ENCODE measurements at regions not wholly inside any gene's neighbourhood (a gene's known extent, or its start where the extent isn't known, plus 50 kb on each side); places are given as distances from the start of the nearest gene placed in this dataset.
"Not testable (repeated sequence)": the region's sequence is repeated elsewhere in the genome, so short reads cannot be mapped to it uniquely, and the experiment has no call there.

DNA sequence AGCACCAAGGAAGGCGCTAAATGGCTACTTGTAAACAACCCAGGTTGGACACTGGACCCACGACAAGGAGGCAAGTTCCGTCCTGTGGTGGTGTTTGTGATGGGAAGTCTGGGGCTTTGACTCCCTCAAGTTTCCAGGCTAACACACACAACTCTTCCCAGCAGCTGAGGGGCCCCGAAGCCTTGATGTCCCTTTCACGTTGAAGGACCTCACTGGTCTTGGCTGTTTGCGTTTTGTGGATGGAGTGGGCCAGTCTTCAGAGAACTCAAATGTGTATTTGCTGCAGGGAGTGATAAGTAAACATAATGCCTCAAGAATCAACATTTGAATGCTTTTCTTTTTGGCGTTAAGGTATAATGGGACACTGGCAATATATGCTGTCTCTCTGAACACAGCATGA, 199.2 kb downstream of the TM9SF2 start:
- DNase-seq (ENCODE audit: low read depth), result no peak

DNA sequence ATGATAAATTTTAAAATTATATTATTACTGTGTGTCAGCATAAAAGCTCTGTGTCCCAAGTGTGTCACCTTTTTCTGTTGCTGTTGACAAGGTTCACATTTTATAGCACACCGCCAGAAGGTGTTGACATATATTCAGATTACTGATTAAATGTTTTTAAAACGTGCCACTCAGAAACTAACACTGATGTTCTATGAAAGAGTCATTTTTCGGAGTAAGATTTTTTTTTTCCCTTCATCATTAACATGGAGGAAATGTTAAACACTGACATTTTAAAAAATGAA, 197.5 kb downstream of the TM9SF2 start:
- DNase-seq (ENCODE audit: low read depth), result no peak

DNA sequence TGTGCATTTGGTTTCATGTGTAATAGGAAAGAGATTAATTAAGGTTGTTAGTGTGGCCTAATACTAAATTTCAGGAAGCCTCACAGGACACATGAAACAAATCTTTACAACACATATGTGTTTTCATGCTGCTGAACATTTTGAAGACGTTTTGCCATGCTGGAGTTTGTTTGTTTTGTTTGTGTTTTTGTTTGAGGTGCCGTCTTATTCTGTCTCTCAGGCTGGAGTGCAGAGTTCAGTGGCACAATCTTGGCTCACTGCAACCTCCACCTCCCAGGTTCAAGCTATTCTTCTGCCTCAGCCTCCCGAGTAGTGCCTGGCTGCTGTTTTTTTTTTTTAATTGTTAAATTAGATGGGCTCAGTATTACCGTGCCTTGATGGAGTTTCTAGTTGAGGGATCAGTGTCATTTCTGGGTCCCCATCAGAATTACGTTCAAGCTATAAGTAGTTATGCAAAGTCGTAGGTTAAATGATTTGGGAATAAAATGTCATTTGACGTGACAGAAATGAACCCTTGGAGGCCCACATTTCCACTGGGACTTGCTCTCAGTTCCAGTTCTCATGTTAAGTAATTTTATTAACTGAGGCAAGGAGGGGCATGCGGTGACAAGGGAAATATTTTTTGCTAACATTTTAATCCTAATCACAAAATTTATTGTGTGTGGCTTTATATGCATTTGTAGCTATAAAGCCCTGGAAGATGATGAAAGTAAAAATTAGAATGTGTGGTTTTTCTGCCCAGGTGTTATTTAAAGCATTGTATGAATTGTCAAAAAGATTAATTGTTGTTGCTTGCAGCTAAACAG, 196.9 kb downstream of the TM9SF2 start:
- DNase-seq (ENCODE audit: low read depth), result no peak

DNA sequence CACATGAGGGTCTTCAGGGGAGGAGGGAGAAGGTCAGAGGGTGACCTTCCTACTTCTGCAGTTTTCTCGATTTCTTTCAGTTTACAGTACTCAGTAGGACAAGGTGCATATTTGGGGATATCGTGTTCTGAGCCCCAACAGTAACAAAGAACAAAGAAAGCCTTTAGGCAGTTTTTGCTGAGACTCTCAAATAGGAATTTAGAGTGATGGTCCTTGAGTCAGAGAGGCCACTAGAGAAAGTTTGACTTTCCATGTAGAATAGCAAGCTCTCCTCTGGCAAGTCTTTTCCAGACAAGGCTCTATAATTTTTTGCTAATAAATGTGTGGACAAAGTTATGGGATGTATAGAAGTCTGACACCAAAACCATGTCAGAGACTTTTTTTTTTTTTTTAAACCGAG, 194.6 kb downstream of the TM9SF2 start:
- DNase-seq (ENCODE audit: low read depth), result no peak

DNA sequence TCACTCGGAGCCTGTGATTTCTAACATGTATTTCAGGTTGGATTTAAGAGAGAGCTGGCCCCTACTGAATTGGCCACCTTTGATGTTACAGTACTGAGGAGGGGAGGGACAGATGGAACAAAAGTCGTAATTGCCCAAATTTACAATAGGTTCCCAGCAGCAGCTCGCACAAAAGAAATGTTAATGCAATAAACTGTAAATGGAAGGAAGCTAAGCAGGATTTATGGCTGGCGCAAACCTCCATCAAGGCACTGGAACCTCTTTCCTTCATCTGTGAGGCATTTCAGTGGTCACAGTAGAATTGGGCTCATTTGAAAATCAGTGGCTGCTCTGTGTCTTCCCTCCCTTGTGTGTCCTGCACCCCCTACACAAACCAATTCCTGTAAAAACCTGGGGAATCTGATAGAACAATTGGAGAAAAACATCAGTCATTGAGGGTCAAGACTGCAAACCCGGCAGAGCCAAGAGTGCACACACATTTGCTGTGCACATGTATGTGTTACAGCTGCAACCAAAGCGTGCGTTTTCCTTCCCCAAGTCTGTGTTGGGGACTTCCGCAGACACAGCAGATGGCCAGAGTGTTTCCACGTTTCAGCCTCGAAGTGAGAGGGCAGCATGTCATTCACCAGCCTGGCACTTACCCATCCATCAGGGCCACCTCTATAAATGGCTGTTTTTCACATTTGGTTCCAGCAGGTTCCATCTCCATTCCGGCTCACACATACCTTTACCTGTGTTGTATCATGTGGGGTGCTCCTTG, 192.8 kb downstream of the TM9SF2 start:
- DNase-seq (ENCODE audit: low read depth), result no peak

DNA sequence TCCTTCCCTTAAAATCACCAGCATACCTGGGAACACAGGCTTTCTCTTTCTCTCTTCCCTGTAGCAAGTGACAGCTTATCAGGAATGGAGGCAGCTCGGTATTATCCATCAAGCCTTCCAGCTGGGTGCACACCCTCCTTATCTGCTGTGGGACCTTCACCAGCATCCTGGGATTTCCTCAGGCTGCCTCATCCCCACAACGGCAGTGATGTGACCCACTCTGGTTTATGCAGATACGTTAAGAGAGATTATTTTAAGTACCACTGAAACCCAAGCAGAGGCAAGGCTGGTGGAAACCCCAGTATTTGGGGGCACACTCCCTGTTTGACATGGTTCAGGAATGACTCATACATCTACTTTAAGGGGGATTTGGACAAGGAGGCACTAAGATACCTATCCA, 192.1 kb downstream of the TM9SF2 start:
- DNase-seq (ENCODE audit: low read depth), result no peak

DNA sequence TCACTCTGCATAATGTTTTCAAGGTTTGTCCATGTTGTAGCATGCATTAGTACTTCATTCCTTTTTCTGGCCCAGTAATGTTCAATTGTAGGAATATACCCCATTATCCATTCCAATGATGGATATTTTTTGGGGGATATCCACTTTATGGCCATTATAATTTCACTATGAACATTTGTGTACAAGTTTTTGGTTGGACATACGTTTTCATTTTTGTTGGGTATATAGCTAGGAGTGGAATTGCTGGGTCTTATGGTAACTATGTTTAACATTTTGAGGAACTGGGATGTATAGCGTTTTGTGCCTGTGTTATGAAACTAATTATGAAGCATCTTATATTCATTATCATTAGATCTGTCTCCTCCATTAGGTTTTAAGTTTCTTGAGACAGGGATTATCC, 191.6 kb downstream of the TM9SF2 start:
- no peak for DNase-seq (ENCODE audit: low read depth)

DNA sequence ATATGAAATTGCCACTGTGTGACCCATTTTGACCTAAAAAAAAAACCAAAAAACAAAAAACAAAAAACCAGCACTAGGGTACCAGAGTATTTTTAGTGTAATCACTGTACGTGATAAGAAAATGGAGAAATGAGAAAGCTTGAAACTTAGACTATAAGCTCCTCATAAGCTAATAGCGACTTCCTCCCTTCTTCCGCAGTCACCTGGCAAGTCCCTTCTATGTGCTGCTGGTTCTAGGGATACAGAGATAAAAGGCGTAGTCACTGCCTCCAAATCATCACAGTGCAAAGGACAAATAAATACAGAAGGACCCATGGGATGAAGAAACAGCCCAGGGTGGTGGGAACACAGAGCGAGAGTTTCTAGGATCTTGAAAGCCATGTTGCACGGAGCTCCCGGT, 190.3 kb downstream of the TM9SF2 start:
- no peak for DNase-seq (ENCODE audit: low read depth)

DNA sequence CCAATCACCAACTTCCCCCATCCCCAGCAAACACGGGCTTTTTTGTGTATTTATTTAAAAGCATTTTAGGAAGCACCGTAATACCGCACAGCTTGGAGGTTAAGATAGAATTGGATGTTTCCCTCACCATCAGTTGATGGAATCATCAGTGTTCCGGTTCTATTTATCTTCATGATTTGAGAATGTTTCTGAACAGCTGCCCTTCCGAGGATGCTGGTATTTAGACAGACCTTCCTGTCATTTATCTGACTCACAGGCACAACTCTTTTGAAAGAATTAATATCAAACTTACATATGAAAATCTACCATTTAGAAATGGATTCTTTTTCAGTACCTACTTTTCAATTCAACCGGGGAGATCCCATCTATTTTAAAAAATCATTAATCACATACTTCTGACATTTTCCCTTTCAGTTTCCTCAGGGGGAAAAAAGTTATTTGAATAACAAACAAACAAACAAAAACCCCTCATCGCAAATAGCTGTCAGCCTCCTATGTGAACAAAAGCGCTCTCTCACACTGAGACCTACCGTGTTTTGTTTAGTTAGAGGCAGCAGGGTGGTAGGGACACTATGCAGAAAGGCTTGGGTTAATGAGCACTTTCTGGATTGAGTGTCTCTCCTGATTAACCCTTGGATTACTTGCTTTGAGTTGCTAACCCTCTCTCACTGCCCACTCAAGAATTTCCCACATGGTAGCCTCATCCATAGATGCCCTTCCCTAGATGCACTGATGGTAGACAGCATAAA, 189.3 kb downstream of the TM9SF2 start:
- no peak for DNase-seq (ENCODE audit: low read depth)

DNA sequence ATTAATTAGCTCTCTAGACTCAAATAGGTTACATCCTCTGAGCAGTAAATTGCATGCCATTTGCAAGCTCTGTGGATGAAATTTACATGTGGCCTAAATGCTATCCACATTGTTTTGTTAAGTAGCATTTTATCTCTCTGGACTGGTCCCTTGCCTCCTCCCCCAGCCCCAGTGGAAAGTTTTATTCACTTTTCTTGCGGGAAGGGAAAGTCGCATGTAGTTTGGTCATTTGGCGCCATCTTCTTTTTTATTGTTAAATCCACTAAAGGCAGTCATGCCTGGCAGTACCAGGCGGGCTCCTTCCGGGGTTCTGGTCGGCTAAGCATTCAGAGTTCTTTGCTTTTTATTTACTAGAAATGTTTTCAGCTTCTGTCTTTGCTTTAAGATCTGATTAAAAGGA, 188.7 kb downstream of the TM9SF2 start:
- no peak for DNase-seq (ENCODE audit: low read depth)

DNA sequence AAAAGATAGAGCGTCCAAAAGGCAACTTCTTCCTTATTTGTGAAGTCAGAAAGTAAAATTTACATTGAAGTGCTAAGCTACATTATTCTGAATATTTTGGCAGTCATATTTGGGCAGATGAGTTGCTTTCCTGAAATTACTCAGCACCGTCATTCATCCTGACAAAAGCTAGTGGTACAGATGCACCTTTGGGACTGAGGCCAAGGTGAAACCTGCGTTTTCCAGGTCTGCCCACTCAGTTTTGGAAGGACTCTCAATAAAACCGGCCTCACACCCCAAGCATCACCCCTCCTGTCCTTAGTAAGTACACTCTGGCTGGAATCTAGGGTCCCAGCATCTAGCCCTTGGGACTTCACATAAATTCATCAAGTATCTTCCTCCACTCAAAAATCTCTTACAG, 187.5 kb downstream of the TM9SF2 start:
- DNase-seq (ENCODE audit: low read depth), result no peak

DNA sequence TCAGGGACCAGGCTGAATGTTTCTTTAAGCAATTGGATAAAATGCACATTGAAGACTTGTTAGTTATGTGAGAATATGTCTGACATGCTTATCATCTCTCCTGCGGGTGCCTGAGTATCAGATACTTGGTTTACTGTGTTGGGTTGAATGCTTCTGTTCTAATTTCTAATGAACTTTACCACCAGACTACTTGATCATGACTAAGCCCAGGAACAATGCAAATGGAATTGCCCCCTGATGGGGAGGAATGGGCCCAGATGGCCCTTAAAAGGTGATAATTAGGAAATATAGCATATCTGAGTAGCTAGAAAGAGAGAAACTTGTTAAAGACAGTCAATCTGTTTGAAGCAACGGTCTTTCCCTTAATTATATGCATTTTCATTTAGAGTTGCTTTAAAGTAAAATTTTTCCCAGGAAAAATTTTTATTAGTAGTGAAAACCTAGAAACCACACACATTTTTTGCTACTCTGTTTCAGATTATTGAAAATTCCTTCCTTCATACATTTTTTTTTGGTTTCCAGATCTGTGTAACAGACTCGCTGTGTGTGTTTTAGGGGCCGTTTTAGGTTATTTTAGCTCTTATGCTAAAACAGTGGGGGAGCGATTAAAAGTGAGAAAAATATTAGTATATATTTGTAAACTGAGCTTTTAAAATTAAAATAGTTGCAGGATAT, 186.6 kb downstream of the TM9SF2 start:
- no peak for DNase-seq (ENCODE audit: low read depth)

DNA sequence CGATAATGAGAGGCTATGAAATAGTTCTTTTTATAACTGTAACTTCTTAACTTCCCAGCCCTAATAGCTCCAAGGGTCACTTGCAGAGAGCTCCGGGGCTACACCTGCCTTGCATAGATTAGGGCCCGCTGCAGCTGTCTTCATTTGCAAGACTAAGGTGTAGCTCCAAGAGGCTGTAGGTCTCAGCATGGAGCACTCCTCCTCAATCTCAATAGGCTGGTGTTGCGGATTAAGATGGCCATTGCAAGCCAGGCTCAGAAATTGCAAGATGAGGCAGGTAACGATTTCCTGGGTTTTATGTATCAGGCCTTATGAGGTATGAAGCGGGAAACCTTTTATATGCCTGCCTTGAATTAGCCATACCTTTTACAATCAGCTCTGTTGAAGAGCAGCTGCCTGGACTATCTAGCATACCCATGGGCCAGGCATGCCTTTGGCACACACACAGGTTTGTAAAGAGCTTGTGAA, 185.7 kb downstream of the TM9SF2 start:
- no peak for DNase-seq (ENCODE audit: low read depth)

DNA sequence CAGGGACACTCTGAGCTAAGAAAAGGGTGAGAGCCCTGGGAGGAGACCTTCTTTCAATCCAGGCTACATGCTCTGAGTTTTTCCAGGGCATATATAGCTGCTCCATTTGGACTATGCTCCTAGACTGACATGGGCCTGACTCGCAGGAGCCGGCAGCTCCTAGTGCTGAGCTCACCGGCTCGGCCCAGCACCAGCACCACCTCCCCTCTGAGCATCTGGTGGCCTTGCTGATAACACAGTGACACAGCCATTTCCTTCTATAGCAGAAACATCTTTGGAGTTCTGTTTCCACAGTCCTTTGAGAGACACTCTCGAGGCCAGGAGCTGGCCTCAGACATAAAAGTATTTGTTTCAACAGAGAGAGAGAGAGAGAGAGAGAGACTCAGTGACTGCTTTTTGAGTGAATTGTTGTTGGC, 184.9 kb downstream of the TM9SF2 start:
- DNase-seq (ENCODE audit: low read depth), result no peak

DNA sequence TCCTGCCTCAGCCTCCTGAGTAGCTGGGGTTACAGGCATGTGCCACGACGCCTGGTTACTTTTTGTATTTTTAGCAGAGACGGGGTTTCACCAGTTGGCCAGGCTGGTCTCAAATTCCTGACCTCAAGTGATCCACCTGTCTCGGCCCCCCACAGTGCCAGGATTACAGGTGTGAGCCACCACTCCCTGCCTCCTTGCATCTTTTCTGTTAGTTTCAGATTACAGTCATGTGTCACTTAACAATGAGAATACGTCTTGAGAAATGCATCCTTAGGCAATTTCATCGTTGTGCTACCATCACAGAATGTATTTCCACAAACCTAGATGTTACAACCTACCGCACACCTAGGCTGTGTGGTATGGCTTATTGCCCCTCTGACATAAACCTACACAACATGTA, 180.4 kb downstream of the TM9SF2 start:
- DNase-seq (ENCODE audit: low read depth), result no peak

DNA sequence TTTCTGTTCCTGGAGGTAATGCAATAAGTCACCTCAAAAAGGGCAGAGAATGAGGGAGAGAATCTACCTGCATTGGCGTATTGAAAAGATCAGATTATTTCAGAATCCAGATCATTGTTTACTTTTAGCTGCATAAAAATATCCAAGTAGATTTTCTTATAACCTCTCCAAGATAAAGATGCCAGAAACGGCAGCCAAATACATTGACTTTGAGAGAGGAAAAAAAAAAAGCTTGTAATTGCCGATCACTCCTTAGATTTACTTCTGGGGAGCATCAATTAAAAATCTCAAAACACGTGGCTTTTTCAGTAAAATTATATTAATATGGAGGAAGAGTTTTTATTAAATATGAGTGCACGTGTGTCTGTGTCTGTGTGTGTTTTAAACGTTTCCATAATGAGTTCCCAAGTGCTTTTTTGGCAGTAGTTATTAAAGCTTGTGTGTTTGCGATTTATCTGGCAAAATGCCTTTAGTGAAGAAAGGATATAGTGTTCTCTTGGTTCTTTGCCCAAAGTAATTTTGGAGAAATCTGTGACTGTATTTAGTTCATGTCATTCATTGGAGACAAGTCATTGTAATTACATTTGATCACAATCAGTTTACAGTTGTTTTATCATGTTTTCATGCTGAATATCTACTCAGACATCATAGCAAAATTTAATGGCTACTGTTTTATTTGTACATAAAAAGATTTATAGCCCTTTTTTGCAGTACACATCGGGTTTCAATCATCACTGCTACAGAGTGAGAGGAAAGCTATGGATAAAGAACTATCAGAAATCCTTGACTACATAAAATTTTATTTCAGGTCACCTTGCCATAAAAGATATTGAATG, 176.1 kb downstream of the TM9SF2 start:
- no peak for DNase-seq (ENCODE audit: low read depth)

DNA sequence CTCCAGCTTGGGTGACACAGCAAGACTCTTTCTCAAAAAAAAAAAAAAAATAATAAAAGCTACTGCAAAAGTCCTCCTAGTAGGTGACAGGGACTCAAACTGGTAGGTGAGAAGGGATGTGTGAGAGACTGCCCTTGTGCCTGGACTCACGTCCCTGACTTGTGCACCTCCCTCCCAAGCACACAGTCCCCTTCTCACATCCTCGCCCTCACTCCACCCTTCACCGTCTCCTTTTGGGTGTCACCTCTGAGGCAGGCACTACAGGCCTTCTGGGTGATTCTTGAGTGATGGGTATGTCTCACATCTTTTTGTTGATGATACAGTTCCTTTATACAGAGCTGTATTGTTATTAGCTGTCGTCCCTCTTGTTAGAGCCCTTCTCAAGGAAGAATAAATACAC, 170.5 kb downstream of the TM9SF2 start:
- DNase-seq (ENCODE audit: low read depth), result no peak

DNA sequence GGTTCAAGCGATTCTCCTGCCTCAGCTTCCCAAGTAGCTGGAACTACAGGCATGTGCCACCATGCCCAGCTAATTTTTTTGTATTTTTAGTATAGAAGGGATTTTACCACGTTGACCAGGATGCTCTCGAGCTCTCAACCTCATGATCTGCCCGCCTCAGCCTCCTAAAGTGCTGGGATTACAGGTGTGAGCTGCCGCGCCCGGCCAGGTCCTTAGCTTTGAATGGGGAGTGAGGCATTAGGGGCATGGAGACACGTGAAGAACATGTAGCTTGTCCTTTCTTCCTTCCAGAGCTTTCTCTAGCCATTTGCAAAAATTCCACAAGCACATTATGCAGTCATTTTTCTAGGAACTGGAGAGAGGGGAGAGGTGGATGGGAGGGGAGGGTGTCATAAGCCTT, 167.8 kb downstream of the TM9SF2 start:
- not testable (repeated sequence) for DNase-seq (ENCODE audit: low read depth)

DNA sequence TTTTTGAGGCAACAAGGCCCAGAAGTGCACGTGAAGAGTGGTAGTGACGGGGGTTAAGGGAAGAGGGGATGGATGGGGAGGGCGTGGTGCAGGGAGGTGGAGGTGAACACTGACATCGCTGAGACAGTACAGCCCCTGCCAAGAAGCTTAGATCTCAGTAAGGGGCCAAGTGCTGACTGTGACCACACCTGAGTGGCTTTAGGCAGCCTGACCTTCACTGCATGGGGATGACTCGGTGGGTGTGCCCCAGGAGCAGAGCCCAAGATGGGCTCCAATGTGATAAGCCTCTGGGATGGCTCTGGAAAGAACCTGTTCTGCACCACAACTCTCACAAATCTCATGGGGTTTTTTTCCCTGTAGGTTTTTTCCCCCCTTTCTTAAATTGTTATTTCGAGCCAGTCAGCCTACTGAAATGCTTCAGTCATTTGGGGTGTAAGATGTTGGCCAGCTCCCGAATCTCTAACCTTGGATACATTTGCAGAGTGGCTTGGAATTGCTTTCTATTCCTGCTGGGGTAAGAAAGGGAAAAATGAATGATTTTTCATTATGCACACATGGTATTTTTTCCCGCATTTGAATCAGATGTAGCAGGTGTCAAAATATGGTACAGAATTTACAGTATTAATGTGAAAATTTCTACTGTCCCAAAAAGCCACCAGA, 165.0 kb downstream of the TM9SF2 start:
- DNase-seq (ENCODE audit: low read depth), result no peak

DNA sequence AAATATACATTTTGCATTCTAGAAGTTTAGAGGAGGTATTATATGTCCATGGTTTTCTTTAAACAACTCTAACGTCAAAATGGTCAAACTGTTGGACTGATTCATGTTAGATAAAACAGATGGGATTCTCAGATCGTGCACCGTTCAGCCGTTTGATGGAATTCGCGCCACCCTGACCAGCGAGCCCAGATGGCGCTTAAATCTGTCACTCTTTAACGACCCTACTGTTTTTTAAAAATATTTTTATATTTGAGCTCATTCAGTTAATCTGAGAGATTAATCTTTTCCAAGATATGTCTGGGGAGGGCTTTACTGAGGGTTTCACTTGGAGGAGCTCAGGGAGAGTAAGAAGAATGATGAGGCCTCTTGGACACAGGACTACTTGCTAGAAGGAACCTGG, 164.4 kb downstream of the TM9SF2 start:
- DNase-seq (ENCODE audit: low read depth), result no peak

DNA sequence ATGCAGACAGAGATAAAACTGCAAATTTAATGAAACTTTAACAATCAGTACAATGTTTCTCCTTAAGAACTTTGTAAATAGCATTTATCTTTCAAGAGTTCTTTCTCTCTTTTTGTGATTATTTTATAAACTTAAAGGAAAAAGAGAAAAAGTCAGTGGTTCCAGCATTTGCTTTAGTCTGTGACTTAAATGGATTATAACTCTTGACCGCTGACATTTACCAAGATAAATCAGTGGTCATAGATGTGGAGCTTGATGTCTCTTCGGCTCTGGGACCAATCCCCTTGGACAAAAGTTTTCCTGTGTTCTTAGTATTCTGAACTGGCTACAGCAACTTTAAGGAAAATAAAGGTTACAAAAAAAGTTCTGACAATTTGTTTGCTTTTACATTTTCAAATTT, 162.6 kb downstream of the TM9SF2 start:
- no peak for DNase-seq (ENCODE audit: low read depth)

Data from amniotic epithelial cell (primary cell).